A549 (cell line): ENCODE measurements at regions not wholly inside any gene's neighbourhood (a gene's known extent, or its start where the extent isn't known, plus 50 kb on each side); places are given as distances from the start of the nearest gene placed in this dataset.
"Not testable (repeated sequence)": the region's sequence is repeated elsewhere in the genome, so short reads cannot be mapped to it uniquely, and the experiment has no call there.

Experiments used
- CHD2 ChIP-seq: fragments of 150-350 bp; IDR thresholded peaks from 2 replicates; pipeline ENCODE4 v1.6.1; 2014; ENCODE audit warnings: low read length; ENCODE audit not compliant: partially characterized antibody
- RAD21 ChIP-seq, 2 experiments: fragments of >200 bp in 1 of 2; sonication (Bioruptor Twin) in 1 of 2; formaldehyde crosslinking in 1 of 2; IDR thresholded peaks in 1 of 2; conservative IDR thresholded peaks in 1 of 2; 2 replicates in 1 of 2; 3 replicates in 1 of 2; pipeline ENCODE4 v1.6.1; 2012 to 2018; ENCODE audit warnings: inconsistent platforms in 1 of 2
- ZFP36 ChIP-seq: fragments of 450-650 bp; IDR thresholded peaks from 2 replicates; pipeline ENCODE4 v1.6.1; 2014; ENCODE audit warnings: borderline replicate concordance; ENCODE audit not compliant: partially characterized antibody
- TF ChIP-seq, protein P1 (sequence below): fragments of >200 bp; sonication (Bioruptor Twin); formaldehyde crosslinking; IDR thresholded peaks from 3 replicates; pipeline ENCODE4 v1.5.1; 2016
- TF ChIP-seq, protein P2 (sequence below): IDR thresholded peaks from 2 replicates; pipeline ENCODE4 v1.6.1; 2012

DNA sequence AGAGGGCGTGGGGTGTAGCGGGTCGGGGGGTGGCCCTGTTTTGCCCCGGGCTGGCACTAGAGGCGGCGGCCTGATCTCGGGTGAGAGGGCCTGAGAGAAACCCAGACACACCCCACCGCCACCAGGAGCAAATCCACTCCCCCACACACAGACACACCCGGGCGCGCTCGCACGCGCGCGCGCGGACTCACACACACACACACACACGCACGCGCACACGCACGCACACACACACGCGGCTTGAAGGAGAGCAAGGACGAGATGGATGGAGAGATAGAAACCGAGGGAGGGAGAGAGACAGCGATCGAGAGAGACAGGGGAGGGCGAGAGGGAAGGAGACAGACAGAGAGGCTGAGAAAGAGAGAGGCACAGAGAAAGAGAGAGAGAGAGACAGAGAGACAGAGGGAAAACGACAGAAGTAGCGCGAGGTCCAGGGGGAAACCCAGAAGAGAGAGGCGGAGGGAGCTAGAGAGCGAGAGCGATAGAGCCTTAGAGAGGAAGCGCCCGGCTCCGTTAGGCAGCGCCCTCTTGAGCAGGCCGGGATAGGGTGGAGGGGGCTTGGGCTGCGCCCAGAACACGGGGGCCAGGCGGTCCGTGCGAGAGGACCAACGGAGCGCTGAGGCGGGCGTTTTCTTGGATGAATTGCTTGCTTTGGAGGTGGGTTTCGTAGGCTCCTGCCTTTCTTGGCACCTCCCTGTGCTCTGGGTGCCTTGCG, 113.1 kb upstream of the RHOU start:
- not testable (repeated sequence) for TF ChIP-seq RAD21 (conservative IDR thresholded peaks at IDR 0.05 in 1 of 2, IDR thresholded peaks at IDR 0.05 in 1 of 2); CHD2; ZFP36
- TF ChIP-seq, protein P1, sequence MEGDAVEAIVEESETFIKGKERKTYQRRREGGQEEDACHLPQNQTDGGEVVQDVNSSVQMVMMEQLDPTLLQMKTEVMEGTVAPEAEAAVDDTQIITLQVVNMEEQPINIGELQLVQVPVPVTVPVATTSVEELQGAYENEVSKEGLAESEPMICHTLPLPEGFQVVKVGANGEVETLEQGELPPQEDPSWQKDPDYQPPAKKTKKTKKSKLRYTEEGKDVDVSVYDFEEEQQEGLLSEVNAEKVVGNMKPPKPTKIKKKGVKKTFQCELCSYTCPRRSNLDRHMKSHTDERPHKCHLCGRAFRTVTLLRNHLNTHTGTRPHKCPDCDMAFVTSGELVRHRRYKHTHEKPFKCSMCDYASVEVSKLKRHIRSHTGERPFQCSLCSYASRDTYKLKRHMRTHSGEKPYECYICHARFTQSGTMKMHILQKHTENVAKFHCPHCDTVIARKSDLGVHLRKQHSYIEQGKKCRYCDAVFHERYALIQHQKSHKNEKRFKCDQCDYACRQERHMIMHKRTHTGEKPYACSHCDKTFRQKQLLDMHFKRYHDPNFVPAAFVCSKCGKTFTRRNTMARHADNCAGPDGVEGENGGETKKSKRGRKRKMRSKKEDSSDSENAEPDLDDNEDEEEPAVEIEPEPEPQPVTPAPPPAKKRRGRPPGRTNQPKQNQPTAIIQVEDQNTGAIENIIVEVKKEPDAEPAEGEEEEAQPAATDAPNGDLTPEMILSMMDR: not testable (repeated sequence)
- TF ChIP-seq, protein P2, sequence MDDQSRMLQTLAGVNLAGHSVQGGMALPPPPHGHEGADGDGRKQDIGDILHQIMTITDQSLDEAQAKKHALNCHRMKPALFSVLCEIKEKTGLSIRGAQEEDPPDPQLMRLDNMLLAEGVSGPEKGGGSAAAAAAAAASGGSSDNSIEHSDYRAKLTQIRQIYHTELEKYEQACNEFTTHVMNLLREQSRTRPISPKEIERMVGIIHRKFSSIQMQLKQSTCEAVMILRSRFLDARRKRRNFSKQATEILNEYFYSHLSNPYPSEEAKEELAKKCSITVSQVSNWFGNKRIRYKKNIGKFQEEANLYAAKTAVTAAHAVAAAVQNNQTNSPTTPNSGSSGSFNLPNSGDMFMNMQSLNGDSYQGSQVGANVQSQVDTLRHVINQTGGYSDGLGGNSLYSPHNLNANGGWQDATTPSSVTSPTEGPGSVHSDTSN: not testable (repeated sequence)
